HG03135 (cell line): ENCODE measurements at regions not wholly inside any gene's neighbourhood (a gene's known extent, or its start where the extent isn't known, plus 50 kb on each side); places are given as distances from the start of the nearest gene placed in this dataset.
"Not testable (repeated sequence)": the region's sequence is repeated elsewhere in the genome, so short reads cannot be mapped to it uniquely, and the experiment has no call there.

Source experiments
- ATAC-seq: cut with Tn5 transposase; IDR thresholded peaks from one replicate; pipeline ENCODE4 v1.9.1; 2021; ENCODE audit warnings: mild to moderate bottlenecking, moderate library complexity; ENCODE audit not compliant: unreplicated experiment

DNA sequence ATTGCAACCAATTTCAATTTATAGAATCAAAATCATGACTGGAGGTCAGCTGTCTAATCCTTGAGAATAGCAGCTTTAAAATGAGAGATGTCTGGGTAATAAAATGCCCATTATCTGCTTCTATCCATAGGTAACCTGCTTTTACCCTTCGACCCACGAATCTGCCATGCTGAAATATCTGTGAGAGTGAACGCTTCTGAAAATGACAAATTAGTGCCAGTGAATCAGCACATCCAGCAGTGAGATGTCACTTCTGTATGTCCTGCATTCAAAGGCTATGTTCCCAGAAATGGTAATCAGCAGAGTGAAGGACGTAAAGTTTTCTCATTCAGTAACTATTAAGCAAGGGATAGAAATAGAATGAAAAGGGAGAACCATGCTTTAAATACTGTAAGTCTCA is 532.4 kb upstream of the ITGA1 start:
- ATAC-seq = no peak

GRCh38 chr5:52262844-52263243 is 524.9 kb upstream of the ITGA1 start:
- ATAC-seq = no peak

GRCh38 chr5:52269401-52269800 is 518.3 kb upstream of the ITGA1 start:
- no peak for ATAC-seq

- ATAC-seq = no peak
These were observed 517.9 kb upstream of the ITGA1 start for GRCh38 chr5:52269859-52270258.

- ATAC-seq = no peak
These were observed 512.1 kb upstream of the ITGA1 start for GRCh38 chr5:52275639-52276038.

GRCh38 chr5:52277101-52277500 is 510.6 kb upstream of the ITGA1 start:
- ATAC-seq = no peak

GRCh38 chr5:52282647-52283046 is 505.1 kb upstream of the ITGA1 start:
- no peak for ATAC-seq

DNA sequence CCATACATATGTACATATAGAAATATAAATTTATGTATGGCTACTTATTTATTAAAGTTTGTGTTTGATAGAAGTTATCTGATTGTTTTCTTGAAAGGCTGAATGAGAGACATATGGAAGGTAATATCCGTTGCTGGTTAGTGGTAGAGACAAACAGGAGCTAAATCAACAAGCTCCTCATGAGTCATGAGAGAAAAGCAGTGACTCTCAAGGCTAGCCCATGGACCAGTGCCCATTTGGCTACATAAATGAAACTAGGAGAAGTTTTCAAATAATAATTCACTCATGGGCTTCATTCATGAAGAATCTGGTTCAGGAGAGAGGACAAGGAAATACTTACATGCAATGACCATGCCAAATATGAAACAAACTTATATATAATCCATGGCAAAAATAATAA is 504.5 kb upstream of the ITGA1 start:
- no peak for ATAC-seq

- ATAC-seq = no peak
These were observed 486.9 kb upstream of the ITGA1 start for GRCh38 chr5:52300703-52301372.

GRCh38 chr5:52304816-52305215 is 482.9 kb upstream of the ITGA1 start:
- ATAC-seq = not testable (repeated sequence)

DNA sequence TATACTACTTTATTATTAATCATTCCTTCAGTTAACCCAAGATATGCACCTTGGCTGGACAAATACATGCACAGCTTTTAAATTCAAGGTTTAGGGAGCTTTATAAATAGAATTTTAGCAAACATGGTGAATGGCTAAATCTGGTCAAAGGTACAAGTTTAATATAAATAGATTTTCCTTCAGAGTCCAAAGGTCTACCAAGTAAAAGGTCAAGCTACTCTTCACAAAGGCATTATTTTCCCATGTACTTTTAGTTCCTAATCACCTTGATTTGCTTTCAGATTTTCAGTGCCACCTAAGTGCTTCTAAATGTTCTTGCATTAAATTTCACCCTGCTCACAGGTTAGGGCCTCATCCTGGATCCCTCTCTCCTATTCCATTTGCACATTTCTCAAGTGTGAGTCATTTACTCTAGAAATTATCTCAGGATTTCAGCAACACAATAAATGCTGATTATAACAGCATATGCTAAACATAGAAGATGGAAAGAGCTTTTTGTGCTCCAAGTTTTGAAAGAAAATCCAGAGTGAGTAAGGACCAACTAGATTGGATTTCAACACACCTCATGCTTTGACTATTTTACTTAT is 459.4 kb upstream of the ITGA1 start:
- ATAC-seq = no peak

DNA sequence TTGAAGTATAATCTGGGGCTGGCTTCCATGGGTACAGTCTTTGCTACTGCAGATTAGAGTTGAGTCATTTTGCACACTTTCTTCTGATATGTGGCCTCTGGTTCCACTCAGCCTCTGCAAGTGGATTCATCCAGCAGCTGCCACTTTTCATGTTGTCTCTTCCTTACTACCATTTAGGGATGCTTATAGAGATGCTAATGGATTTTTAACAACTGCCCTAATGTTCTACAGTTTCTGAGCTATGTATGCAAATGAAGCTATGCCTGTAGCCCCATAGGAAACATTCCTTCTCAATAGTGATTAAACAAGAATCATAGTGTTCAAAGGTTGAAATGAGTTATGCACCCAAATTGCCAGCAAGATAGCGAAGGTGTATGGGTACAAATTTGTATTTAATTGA is 456.0 kb upstream of the ITGA1 start:
- ATAC-seq = no peak

DNA sequence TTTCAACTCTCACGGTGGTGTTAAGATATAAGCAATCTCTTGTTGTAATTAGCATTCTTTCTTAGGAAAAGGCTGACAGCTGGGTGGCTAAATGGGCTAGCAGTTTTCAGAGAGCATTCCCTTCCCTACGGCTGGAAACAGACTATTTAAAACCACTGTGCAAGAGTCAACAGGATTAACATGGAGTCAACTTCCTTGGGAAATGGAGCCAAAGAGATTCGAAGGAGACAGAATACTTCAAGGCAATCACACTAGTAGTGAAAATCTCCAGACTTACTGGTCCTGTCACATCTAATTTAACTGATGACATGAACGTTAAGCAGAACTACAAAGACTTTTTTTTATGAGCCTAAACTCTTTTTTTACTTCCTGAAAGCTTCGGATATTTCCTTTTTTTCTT is 453.3 kb upstream of the ITGA1 start:
- ATAC-seq = no peak

DNA sequence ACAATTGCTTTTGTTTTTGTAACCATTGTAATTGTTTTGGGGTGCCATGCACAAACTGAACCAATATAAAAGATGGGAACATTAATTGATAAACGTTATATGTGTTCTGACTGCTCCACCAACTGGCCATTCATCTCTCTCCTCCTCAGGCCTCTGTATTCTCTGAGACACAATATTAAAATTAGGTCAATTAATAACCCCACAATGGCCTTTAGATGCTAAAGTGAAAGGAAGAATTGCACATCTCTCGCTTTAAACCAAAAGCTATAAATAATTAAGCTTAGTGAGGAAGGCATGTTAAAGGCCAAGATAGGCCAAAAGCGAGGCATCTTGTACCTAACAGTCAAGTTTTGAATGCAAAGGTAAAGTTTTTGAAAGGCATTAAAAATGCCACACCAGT is 448.4 kb upstream of the ITGA1 start:
- peak; percentile 84 for ATAC-seq

DNA sequence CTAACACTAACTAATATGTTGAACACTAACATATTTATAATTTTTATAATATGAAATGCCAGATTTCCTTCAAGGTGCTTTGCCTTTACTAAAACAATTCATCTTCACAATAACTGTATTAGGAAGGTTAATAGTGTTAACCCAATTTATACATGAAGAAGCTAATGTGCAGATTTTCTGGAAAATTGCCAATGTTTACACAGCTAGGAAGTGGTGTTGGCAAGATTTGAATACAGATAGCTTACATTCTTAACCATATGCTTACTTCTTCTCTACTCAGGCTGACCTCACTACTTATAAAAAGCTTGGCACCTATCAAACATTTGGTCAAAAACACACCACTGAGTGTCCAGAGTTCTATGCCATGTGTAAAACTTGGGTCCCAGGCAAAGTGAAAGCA is 445.4 kb upstream of the ITGA1 start:
- ATAC-seq = no peak

DNA sequence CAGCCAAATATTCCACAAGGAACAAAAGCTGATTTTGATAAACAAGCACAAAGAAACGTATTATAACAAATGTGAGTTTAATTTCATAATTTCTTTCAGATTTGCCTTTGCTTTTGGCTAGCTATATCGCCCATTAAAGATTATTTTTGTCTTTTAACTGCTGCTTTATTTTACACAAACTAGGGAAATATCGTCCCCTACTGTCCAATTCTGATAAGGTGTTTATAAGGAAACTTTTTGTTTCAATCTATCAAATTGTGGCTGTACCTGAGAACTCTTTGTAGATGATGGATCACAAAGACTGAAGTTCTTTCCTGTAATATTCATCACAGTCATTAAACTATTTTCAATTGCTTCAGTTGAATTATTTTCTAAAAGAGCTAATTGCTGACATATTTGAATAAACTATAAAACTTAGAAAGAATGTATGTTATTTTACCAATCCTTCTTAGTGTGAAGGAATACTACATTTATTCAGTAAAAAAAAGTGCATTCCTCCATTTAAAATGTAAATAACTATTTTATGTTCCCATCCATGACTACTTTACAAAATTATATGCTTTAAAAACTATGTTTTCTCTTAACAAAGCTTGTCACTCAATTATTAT is 431.3 kb upstream of the ITGA1 start:
- no peak for ATAC-seq

DNA sequence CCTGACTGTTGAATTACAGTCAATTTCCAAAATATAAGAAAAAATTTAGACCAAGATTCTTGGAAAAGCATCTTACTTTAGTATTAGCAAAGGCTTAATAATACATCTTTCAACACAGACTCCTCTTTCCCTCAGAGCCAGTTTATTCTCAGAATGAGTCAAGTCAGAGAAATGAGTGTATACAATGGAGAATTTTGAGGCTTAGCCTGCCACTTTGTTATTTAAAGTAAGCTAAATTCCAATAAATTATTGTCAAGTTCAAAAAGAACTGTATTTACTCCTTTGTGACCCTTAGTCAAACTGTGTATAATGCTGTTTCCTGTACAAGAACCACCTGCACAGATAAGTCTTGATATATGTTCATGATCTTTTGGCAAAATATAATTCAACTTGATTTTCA is 428.5 kb upstream of the ITGA1 start:
- no peak for ATAC-seq

GRCh38 chr5:52360985-52361384 is 426.7 kb upstream of the ITGA1 start:
- ATAC-seq = no peak

GRCh38 chr5:52374286-52374685 is 413.4 kb upstream of the ITGA1 start:
- no peak for ATAC-seq

DNA sequence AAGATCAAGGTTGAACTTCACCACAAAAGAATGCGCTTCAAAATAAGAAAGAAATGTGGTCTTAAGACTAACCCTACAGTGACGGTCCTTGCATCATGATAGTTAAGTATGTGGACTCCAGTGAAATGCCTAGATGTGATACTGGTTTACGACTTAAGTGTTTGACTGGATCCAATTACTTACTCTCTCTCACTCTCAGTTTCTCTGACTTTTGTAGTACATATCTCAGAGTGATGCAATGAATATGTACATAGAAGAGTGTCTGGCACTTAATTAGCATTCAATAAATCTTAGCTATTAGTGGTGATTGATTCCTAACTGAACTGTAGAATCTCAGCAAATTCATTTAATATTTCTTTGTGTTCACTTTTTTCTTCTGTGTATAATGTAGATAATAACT is 411.7 kb upstream of the ITGA1 start:
- ATAC-seq = no peak

GRCh38 chr5:52376592-52376991 is 411.1 kb upstream of the ITGA1 start:
- no peak for ATAC-seq

GRCh38 chr5:52378237-52378636 is 409.5 kb upstream of the ITGA1 start:
- ATAC-seq = no peak

DNA sequence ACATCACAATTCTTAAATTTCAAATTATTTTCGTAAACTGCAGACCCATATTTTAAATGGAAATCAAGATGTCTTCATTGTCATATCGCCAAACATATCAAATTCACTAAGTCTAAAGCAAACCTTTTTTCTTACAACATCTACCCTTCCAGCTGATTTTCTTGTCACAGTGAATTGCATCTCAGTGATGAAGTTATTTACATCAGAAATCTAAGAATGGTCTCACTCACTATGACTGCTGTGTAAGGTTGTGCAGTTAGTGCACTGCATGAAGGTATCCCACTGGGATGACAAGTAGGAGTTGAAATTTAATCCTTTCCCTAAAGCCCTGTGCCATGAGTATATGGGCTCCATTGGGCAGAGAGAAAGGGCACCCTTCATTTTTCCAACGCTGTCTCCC is 399.4 kb upstream of the ITGA1 start:
- ATAC-seq = no peak
